ENCODE measurements at regions not wholly inside any gene's neighbourhood (a gene's known extent, or its start where the extent isn't known, plus 50 kb on each side); places are given as distances from the start of the nearest gene placed in this dataset.
"Not testable (repeated sequence)": the region's sequence is repeated elsewhere in the genome, so short reads cannot be mapped to it uniquely, and the experiment has no call there.

DNA sequence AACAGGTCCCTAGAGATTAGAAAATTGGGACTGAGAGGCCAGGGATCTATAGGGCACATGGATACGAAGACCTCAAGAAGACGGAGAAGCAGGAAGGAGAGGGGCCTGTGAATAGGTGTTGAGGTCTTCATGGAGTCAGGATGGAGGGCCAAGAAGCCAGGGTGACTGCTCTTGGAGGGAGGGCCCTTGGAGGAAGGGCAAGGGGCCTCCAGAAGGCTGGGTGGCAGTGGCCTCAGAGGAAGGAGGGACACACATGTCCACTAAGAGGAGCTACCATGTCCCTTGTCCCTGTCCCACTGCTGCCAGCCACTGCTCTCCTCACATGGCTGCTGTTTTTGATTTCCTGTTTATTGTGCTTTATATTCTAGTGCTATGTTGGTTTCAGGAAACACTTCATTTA is 589.5 kb upstream of the B3GAT1 start:
- Mint-ChIP-seq H3K27me3 (ENCODE audit: low read depth, unreplicated experiment) (peaks cover 3% of the 10 kb centered on the region), H3K36me3 (ENCODE audit: low read depth, unreplicated experiment) (no peaks in the 10 kb centered on the region), H3K9me3 (ENCODE audit: unreplicated experiment) (peaks cover 6% of the 10 kb centered on the region), H3K4me3 (ENCODE audit: unreplicated experiment) (no peak overlapping the region), H3K4me1 (ENCODE audit: low read depth, unreplicated experiment) (no peaks in the 10 kb centered on the region), H3K27ac (ENCODE audit: unreplicated experiment) (no peak overlapping the region)
- H2AFZ ChIP-seq (ENCODE audit: low read depth, low read length), result no peak overlapping the region
- no peak overlapping the region for H3K9ac ChIP-seq (ENCODE audit: low read length)
- no peaks in the 10 kb centered on the region for H3K27me3 ChIP-seq (ENCODE audit: insufficient read depth, low read length)
- H4K20me1 ChIP-seq (ENCODE audit: insufficient read depth, low read length), result no peaks in the 10 kb centered on the region
- H3K27ac ChIP-seq (ENCODE audit: low read depth, low read length), result no peak overlapping the region
- no peak overlapping the region for H3K4me3 ChIP-seq (ENCODE audit: insufficient read depth, low read depth, low read length)
- no peaks in the 10 kb centered on the region for H3K36me3 ChIP-seq (ENCODE audit: insufficient read depth, low read length)
- DNase-seq (ENCODE audit: low read depth) (no peak), FAIRE-seq (no peak)
- no peaks in the 10 kb centered on the region for H3K4me1 ChIP-seq (ENCODE audit: insufficient read depth, low read length)
- no peaks in the 10 kb centered on the region for H3K79me2 ChIP-seq (ENCODE audit: insufficient read depth, low read length)
- TF ChIP-seq EZH2 (IDR thresholded peaks at IDR 0.05; ENCODE audit: insufficient read depth, low read length), result no peak
- TF ChIP-seq, protein P1, sequence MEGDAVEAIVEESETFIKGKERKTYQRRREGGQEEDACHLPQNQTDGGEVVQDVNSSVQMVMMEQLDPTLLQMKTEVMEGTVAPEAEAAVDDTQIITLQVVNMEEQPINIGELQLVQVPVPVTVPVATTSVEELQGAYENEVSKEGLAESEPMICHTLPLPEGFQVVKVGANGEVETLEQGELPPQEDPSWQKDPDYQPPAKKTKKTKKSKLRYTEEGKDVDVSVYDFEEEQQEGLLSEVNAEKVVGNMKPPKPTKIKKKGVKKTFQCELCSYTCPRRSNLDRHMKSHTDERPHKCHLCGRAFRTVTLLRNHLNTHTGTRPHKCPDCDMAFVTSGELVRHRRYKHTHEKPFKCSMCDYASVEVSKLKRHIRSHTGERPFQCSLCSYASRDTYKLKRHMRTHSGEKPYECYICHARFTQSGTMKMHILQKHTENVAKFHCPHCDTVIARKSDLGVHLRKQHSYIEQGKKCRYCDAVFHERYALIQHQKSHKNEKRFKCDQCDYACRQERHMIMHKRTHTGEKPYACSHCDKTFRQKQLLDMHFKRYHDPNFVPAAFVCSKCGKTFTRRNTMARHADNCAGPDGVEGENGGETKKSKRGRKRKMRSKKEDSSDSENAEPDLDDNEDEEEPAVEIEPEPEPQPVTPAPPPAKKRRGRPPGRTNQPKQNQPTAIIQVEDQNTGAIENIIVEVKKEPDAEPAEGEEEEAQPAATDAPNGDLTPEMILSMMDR (IDR thresholded peaks at IDR 0.05; ENCODE audit: insufficient read depth, low read depth, low read length), result no peak
- no peak overlapping the region for H3K4me2 ChIP-seq (ENCODE audit: low read length)
- no peaks in the 10 kb centered on the region for H3K9me3 ChIP-seq (ENCODE audit: insufficient read depth, low read depth, low read length)

DNA sequence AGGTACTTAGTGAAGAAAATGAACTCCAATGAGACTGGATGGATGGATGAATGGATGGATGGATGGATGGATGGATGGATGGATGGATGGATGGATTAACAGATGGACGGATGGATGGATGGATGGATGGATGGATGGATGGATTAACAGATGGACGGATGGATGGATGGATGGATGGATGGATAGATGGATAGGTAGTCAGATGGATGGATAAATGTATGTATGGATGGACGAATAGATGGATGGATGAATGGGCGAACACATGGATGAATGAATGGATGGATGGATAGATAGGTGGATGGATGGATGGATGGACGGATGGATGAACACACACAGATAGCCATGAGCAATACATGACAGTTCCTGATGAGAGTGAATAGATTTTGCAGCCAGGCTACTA is 589.0 kb upstream of the B3GAT1 start:
- not testable (repeated sequence) for H3K9me3 ChIP-seq (ENCODE audit: insufficient read depth, low read depth, low read length); H2AFZ ChIP-seq (ENCODE audit: low read depth, low read length); DNase-seq (ENCODE audit: low read depth); H3K9me3 Mint-ChIP-seq (ENCODE audit: unreplicated experiment); H3K4me1 Mint-ChIP-seq (ENCODE audit: low read depth, unreplicated experiment); H3K4me3 Mint-ChIP-seq (ENCODE audit: unreplicated experiment); H3K27ac ChIP-seq (ENCODE audit: low read depth, low read length); H3K9ac ChIP-seq (ENCODE audit: low read length); FAIRE-seq; H3K36me3 Mint-ChIP-seq (ENCODE audit: low read depth, unreplicated experiment); H3K4me2 ChIP-seq (ENCODE audit: low read length); H3K79me2 ChIP-seq (ENCODE audit: insufficient read depth, low read length); H4K20me1 ChIP-seq (ENCODE audit: insufficient read depth, low read length); H3K4me3 ChIP-seq (ENCODE audit: insufficient read depth, low read depth, low read length); H3K27ac Mint-ChIP-seq (ENCODE audit: unreplicated experiment); H3K36me3 ChIP-seq (ENCODE audit: insufficient read depth, low read length); H3K27me3 ChIP-seq (ENCODE audit: insufficient read depth, low read length); H3K4me1 ChIP-seq (ENCODE audit: insufficient read depth, low read length); H3K27me3 Mint-ChIP-seq (ENCODE audit: low read depth, unreplicated experiment)

DNA sequence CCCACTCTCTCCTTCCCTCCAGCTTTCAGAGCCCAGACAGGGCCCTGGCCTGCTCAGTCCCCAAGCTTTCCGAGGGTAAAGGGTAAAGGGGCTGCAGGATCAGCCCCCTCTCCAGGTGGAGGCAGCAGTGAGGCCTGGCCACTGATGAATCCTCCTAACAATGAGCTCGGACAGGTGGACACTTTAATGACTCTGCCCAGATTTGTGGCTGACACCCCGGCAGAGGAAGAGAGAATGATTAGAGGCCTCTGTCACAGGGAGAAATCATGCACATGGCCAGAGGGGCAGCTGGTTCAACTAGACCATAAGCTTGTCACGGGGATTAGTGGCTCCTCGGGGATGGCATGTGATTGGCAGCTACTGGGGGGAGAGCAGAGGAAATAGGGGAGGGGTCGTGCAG is 587.5 kb upstream of the B3GAT1 start:
- H3K36me3 ChIP-seq (ENCODE audit: insufficient read depth, low read length), result no peaks in the 10 kb centered on the region
- no peak for FAIRE-seq
- no peak for DNase-seq (ENCODE audit: low read depth)
- H3K4me3 Mint-ChIP-seq (ENCODE audit: unreplicated experiment), result no peak overlapping the region
- no peak overlapping the region for H3K4me3 ChIP-seq (ENCODE audit: insufficient read depth, low read depth, low read length)
- no peaks in the 10 kb centered on the region for H3K9me3 ChIP-seq (ENCODE audit: insufficient read depth, low read depth, low read length)
- no peak overlapping the region for H3K27ac Mint-ChIP-seq (ENCODE audit: unreplicated experiment)
- no peaks in the 10 kb centered on the region for H4K20me1 ChIP-seq (ENCODE audit: insufficient read depth, low read length)
- no peak overlapping the region for H2AFZ ChIP-seq (ENCODE audit: low read depth, low read length)
- H3K27me3 ChIP-seq (ENCODE audit: insufficient read depth, low read length), result no peaks in the 10 kb centered on the region
- H3K9ac ChIP-seq (ENCODE audit: low read length), result no peak overlapping the region
- H3K4me2 ChIP-seq (ENCODE audit: low read length), result no peak overlapping the region
- H3K4me1 Mint-ChIP-seq (ENCODE audit: low read depth, unreplicated experiment), result peaks cover 5% of the 10 kb centered on the region
- H3K4me1 ChIP-seq (ENCODE audit: insufficient read depth, low read length), result no peaks in the 10 kb centered on the region
- TF ChIP-seq, protein P1 (IDR thresholded peaks at IDR 0.05; ENCODE audit: insufficient read depth, low read depth, low read length), result no peak
- no peak for TF ChIP-seq EZH2 (IDR thresholded peaks at IDR 0.05; ENCODE audit: insufficient read depth, low read length)
- no peaks in the 10 kb centered on the region for H3K36me3 Mint-ChIP-seq (ENCODE audit: low read depth, unreplicated experiment)
- no peaks in the 10 kb centered on the region for H3K79me2 ChIP-seq (ENCODE audit: insufficient read depth, low read length)
- peaks cover 3% of the 10 kb centered on the region for H3K27me3 Mint-ChIP-seq (ENCODE audit: low read depth, unreplicated experiment)
- peaks cover 6% of the 10 kb centered on the region for H3K9me3 Mint-ChIP-seq (ENCODE audit: unreplicated experiment)
- H3K27ac ChIP-seq (ENCODE audit: low read depth, low read length), result no peak overlapping the region

Measured in astrocyte (in vitro differentiated cells and primary cell).